ENCODE measurements at regions not wholly inside any gene's neighbourhood (a gene's known extent, or its start where the extent isn't known, plus 50 kb on each side); places are given as distances from the start of the nearest gene placed in this dataset.

GRCh38 chr18:57920036-57920435 lies 116.9 kb upstream of the ATP8B1 start:
- no TSS peak for BruUV-seq (replicated peaks)
- Histone ChIP-seq H3K4ac (ENCODE audit: low read depth, low read length) (no peak overlapping the region), H3K18ac (ENCODE audit: low read depth, low read length) (no peak overlapping the region), H3K79me1 (ENCODE audit: low read depth in 1 of 2, low read length in 2 of 2) (no peaks in the 10 kb centered on the region), H2AFZ (replicated peaks; ENCODE audit: low read length, poor library complexity) (no peak overlapping the region), H3K27ac (ENCODE audit: insufficient read depth, low read length) (no peak overlapping the region), H3K4me3 (ENCODE audit: insufficient read depth, low read depth, low read length) (no peak overlapping the region), H3K9ac (ENCODE audit: low read depth, low read length) (no peak overlapping the region), H2BK120ac (ENCODE audit: low read depth, low read length) (no peak overlapping the region), H3K27me3 (ENCODE audit: control insufficient read depth, insufficient read depth, low read length) (0 out of 2 replicates have a peak, but pooled peaks cover 2% of the 10 kb centered on the region), H2BK20ac (ENCODE audit: low read depth, low read length) (no peak overlapping the region), H3K36me3 (ENCODE audit: control insufficient read depth, insufficient read depth, low read length) (no peaks in the 10 kb centered on the region), H2AK5ac (ENCODE audit: low read depth, low read length) (peak overlapping the region; percentile 29; the same call in 1 of the 2 replicates), H2AK9ac (replicated peaks; ENCODE audit: low read depth, low read length, poor library complexity) (no peak overlapping the region), H4K8ac (ENCODE audit: low read depth in 2 of 2, low read length in 2 of 2) (no peak overlapping the region), H3K14ac (replicated peaks; ENCODE audit: low read depth, low read length) (no peak overlapping the region), H3K9me1 (ENCODE audit: insufficient read depth, low read length) (peaks cover 10% of the 10 kb centered on the region; the same call in 1 of the 2 replicates), H3K9me3 (ENCODE audit: control insufficient read depth, insufficient read depth, low read length) (no peaks in the 10 kb centered on the region), H2BK5ac (ENCODE audit: low read depth, low read length, poor library complexity, severe bottlenecking) (no peak overlapping the region), H3K4me2 (ENCODE audit: low read depth, low read length) (no peak overlapping the region), H3K23ac (ENCODE audit: low read depth, low read length) (no peak overlapping the region), H2BK15ac (ENCODE audit: low read depth, low read length) (no peak overlapping the region), H4K5ac (ENCODE audit: low read depth, low read length) (no peak overlapping the region), H4K20me1 (ENCODE audit: insufficient read depth, low read length) (no peaks in the 10 kb centered on the region), H4K91ac (ENCODE audit: insufficient read depth, low read depth, low read length) (no peak overlapping the region), H3K4me1 (ENCODE audit: control insufficient read depth, insufficient read depth, low read length) (peaks cover 11% of the 10 kb centered on the region), H3K56ac (ENCODE audit: extremely low read depth, insufficient read depth, low read length) (no peak overlapping the region)
- DNase-seq (no peak), ATAC-seq (ENCODE audit: low read depth) (no peak)
- TF ChIP-seq RAD21 (IDR thresholded peaks at IDR 0.05; ENCODE audit: low read length), result no peak
- CTCF ChIA-PET, result interaction anchor here (0.9 kb wide), 1 partner anchor 8 kb away, joined by 3 read pairs; no protein-coding TSS in a partner anchor
- whole genome bisulfite sequencing, 2 experiments (ENCODE audit: extremely low coverage in 2 of 2, insufficient read length in 1 of 2), result 67% methylated on average over 1 of the region's 1 CpG; no CpG with 5 or more reads in 1 of the 2 experiments
- in situ Hi-C loops (cut with MboI; ENCODE audit: low sequenced_read_pairs), result no loop called here
- intact Hi-C loops (cut with micrococcal nuclease), result no loop called here
- dilution Hi-C loops (cut with HindIII; ENCODE audit: low sequenced_read_pairs, unreplicated experiment), result no loop called here
- POLR2A ChIA-PET (ENCODE audit: unreplicated experiment), result no interaction called here

Data from IMR-90 (cell line).